ENCODE measurements at regions not wholly inside any gene's neighbourhood (a gene's known extent, or its start where the extent isn't known, plus 50 kb on each side); places are given as distances from the start of the nearest gene placed in this dataset.

DNA sequence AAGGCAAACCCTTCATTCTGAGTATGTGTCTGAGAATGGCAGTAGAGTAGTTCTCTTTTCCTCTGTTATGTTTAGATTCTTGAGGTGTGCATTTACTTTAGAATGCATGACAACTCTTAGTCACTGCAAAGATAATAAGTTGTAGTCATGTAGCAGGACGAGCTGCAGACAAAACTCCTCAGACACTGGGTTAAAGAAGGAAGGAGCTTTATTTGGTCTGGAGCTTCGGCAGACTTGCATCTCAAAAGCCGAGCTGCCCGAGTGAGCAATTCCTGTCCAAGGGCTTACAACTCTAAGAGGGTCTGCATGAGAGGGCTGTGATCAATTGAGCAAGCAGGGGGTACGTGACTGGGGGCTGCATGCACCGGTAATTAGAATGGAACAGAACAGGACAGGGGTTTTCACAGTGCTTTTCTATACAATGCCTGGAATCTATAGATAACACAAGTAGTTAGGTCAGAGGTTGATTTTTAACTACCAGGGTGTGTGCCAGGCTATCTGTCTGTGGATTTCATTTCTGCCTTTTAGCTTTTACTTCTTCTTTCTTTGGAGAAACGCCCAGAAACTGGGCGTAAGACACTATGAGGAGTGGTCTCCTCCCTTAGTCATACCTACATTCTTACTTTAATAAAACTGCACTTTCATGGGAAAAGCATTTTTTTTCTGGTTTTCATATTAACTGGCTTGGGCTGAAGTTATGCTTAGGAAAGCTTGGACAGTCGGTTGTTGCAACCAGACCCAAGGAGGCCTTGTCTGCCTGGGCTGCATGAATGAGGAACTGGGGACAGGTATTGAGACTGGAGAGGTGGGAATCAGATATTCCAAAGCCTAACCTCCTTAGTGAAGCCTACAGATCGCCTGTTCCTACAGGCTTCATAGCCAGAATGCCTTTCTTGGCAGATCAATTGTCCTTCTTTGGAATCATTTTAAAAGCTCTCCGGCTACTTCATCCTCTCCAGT is 115.1 kb downstream of the RHOU start:
- peak in 2 of 3 donors; percentile 48 to 52 for DNase-seq

DNA sequence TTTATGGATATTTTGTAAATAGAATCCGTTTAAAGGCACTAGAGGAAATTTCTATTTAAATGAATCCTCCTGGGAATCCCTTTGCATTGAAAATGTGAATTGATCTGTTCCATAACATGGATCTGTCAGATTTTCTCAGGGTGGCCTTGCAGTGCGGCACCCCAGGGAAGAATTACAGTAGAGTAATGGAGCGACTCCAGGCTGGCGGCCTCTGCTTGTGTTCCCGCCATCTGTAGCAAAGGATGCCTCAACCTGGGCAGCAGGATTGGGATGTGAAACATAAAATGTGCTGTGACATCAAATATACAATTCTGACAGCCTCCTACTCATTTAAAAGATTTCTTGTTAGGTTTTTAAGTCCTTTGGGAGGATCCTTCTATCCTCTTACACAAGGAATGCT is 115.9 kb downstream of the RHOU start:
- DNase-seq = no peak

DNA sequence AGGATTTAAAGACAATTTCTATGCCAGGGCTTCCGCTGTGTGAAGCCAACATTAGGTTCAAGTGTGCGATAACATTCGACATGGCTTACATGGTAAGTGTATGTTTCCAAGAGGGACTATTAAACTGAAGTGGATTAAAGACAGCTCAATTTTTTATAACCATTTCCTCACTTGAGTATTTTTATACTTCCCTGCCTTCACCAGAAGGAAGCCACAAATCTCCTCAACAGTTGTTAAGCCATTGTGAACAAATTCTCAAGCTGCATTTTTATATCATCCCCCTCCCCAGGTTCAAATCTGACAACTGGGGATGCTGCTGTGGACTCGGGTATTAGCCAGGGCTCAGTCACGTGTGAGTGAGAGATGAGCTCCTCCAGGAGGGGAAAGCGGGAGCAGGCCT is 116.3 kb downstream of the RHOU start:
- DNase-seq = no peak

DNA sequence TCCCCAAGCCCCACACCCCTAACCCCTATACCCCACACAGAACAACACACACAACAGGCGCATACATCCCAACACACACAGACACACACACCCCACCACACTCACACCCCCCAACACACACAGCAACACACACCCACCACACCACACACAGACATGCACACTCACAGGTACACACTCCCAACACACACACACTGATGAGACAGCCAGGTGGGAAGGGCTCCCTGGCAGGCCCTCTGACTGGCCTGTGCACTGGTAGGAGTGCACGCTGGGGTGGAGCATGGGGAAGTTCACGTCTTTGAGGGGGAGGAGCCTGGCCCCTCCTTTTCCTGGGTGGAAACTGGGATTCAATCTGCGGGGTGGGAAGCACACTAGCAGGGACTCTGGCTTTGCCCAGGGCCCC is 116.7 kb downstream of the RHOU start:
- peak in 1 of 3 donors; percentile 37 for DNase-seq

DNA sequence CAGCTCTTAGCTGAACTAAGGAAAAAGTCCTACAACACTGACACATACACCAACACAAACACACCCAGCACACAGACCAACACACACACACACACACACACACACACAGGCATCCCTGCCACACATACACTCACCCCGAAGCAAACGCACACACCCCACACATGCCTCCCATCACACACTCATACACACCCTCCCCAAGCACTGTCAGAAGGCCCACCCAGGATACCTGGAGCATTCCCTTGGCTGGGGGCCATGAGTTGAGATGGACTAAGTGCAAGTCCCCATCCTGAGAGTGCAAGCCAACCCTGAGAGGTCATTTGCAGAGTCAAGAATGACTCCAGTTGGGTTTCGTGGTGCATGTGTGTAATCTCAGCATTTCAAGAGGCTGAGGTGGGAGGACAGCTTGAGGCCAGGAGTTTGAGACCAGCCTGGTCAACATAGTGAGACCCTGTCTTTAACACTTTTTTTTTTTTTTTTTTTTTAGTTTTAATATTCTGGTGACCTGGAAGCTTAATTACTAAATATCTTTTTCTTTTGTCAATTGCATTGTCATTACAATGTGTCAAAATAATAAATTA is 117.3 kb downstream of the RHOU start:
- no peak for DNase-seq

DNA sequence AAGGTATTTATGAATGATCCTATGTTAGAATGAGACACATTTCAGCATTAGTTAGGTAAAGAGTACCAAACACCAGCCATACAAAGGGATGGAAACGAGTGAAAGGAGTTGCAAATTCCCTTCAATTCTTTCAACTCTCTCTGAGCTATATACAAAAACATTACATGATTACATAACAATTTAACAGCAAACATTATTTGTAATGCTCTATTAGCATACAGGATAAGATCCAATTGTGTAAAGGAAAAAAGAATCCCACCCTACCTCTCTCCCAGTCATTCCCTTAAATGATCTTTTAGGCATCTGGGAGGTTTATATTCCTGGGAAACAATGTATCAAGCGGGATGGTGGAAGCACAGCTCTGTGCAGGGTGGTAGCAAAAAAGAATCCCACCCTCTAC is 117.9 kb downstream of the RHOU start:
- no peak for DNase-seq

DNA sequence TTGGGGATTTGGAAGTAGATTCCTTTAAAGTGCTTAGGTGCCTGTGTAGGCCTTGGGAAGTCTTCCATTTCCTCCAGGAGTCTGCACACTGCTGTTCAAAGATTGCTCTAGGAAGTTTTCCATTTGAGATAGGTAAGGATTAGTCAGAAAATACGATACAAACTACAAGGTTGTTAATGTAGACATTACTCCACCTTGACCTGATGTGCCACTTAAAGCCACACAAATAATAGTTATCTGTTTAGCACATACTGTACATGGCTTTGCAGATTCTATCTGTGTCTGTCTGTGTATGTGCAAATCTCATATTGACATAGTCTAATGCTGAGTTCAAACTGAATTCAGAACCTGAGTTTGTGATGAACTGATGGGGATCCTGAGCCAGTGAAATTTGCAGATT is 118.4 kb downstream of the RHOU start:
- DNase-seq = no peak

DNA sequence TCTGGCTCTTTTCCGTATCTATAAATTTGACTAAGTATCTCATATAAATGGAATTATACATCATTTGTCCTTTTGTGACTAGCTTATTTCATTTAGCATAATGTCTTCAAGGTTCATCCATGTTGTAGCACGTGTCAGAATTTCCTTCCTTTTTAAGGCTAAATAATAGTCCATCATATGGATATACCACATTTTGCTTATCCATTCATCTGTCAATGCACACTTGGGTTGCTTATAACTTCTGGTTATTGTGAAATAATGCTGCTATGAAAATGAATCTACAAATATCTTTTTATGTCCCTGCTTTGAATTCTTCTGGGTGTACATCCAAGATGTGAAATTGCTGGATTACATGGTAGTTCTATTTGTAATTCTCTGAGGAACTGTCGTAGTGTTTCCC is 119.6 kb downstream of the RHOU start:
- DNase-seq = no peak

DNA sequence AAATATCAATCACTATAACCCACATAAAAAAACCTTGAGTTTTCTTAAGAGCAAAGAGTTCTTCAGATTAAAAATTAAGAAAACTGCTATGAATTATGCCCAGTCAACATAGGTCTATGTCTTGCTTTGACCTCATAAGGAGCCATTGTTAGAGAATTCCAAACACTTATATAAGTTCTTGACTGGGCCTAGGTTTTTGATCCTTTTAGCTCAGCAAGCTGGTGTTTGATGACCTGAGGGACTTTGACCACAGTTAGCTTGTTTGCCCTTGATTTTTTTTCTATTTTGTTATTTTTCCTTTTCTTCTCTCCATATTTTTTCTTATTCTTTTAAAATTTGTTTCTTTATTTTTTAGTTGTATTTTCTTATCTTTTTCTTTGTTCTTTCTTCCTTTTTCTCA is 122.3 kb downstream of the RHOU start:
- no peak for DNase-seq

DNA sequence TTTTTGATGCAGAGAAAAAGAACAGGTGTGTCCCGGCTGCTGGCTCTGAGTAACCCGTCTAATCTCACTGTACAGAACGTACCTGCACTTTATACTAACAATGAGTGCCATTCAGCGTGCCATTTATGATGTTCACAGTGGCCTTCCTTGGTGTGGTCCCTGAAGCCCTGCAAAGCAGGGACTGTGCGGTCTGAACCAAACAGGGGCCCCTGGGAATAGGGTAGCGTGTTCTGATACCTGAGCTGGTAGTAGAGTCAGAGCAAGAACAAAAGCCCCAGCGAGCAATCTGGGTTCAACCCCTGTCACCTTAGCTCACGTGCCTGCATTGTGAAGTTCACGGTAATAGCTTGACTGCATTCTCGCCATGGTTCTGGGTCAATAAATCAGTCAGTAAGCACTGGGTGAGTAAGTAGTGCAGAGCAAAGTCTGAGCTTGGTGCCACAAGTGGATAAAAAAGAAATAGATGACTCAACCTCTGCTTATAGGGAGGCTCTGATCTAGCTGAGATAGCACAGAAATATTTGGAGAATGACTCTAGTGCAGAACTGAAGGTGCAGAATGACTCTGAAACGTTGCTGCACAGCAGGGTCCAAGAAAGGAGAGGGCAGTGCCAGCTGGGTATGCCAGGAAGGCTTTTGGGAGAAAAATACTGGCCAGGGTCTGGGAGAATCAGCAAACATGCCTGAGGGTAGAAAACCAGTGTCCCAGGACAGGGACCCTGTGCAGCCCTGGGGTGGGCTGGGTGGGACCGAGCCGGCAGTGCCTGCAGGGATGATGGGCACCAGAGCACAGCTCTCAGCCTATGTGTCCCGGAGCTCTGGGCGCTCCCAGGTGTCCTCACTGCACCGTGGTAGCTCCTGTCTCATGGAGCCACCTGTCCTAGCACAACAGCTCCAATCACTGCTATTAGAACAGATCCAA is 125.9 kb downstream of the RHOU start:
- peak in 2 of 3 donors; percentile 15 to 35 for DNase-seq

DNA sequence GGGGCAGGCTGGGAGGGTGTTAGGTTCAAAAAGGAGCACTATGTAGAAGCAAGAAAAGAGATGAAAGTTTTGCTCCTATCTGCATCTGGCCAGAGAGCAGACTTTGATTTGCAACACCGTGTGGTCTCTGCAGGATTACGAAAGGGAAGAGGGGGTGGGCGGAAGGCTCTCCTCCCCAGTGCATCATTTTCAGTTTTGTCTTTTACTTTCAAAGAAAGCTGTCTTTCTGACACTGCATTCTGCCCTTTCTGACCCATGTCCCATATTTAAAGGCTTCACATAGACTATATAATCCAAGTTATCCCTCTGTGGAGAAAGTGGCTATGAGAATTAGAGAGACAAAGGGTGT is 126.5 kb downstream of the RHOU start:
- DNase-seq = peak; percentile 65 to 75 (median 68)

DNA sequence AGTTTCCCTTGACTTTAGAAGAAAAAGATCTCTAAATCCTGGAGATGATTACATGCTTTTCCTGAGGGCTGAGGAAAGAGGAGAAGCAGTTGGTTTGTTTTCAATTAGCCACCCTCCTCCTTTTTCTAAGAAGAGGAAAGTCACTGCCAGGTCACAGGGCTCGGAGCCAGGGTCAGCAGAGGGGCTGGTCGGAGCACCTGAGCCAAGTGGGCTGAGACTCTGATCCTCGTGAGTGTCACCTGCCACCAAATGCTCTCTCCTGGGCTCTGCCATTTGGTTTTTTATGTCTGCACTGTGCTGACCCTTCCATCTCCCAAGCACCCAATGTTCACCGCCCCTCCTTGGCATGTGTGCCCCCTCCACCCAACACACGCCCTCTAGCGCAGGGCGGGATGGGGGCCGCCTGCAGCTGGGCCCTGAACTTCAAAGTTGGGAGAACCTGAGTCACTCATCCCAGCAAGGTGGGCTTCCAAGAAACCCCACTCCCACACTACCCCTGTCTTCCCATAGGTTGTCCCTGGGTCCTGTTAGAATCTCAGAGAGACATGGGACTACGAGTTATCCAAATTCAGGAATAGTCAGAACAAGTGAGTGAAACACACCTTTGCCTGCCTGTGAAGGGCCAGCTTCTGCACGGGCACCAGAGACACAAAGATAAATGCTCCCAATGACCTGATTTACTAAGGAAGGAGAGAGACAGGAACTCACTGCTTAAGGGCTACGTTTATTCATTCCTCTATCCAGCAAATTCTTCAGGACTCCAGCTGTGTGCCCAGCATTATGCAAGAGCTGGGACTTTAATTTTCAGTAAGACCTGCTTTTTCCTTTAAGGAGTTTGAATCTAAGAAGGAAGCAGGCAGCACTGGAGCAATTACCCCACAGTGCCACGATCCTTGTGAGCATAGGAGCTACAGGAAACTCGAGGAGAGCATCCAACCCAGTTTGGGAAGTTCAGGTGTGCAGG is 127.5 kb downstream of the RHOU start:
- DNase-seq = no peak

DNA sequence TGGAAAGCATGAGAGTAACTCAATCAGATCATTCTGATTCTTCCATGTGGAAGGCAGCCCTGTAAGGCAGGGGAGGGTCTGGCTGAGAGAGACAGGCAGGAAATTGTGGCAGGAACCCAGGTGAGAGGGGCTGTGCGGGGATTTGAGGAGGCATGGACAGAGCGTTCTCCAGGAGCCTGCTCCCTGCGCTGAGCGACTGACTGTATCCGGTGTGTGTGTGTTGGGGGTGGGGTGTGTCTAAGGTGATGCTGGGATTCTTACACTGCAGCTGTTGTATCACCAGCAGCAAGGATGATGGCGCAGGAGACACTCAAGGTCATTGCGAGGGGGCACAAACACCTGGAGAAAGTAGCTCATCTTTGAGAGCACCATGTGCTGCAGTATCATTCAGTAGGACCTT is 128.5 kb downstream of the RHOU start:
- DNase-seq = no peak

DNA sequence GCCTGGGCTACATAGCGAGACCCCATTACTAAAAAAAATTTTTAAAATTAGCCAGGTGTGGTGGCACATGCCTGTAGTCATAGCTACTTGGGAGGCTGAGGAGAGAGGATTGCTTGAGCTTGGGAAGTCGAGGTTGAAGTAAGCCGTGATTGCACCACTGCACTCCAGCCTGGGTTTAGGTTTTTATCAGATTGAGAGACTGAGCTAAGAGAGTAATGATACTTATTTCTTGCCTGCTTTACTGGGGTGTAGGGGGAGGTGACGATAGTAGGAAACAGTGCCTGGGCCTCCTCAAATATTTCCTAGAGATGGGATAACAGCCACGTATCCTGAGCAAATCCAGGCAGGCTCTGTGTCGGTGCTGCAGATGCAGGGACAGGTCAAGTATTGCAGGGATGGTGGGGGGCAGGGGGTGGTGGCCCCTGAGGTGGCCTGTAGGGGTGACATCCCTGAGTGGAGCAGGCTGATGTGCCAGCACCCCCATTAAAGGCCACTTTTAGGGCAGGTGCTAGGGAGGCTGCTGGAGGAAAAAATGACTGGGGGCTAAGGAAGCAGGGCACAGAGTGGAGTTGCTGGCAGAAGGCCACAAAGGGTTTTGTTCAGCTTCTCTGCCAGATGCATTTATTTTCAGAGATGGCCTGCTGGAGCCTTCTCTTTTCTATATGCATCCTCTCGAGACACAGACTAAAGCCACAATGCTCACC is 130.5 kb downstream of the RHOU start:
- DNase-seq = no peak

DNA sequence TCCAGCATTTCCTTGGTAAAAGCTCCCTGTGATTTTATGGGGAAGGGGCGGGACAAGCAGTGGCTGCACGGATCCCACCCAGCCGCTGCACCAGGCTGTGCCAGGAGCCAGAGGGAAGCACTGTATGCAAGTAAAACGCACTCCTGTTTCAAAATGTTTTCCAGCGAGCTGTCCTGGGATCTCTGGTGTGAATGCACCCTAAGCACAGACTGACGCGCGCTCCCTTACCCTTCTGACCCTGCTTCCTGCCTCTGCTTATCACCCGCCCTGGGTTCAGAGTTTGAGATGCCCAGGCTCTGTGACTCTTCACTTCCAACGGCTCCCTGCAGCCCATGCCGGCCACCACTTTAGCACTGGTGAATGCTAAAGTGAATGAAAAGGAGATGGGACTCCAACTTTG is 131.2 kb downstream of the RHOU start:
- no peak for DNase-seq

DNA sequence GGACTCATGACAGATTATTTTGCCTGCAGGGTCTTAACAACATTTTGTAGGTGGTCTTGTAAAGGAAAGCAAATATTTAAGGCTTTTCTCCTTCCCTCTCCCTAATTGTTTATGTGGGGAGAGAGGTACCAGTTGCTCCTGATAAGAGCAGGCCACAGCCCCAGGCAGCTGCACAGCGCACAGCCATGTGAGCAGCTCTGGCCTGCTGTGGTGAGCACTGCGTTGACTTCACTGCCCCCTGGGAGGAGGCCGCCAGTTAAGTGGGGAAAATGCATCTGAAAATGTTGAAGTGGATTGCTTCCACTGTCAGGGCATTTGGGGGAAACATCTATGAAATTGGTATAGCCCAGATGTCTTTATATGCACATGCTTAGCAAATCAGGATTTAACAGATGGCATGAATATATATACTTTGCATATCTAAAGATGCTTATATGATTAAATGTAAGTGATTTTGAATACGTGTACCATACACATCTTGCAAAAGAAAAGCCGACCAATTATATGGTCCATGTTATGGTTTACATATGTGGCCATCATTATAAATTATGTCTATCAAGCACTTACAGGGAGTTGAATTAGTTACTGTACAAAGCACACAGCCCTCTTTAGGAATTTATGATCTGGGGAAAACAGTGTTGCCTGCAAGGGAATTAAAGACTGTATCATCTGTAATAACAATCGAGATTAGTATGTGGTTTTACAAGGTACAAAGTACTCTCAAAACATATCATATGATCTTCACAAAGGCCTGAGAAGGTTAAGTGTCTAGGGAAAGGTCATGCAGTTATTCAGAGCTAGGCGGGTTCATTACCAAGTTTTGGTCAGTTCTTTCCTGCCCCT is 132.1 kb downstream of the RHOU start:
- no peak for DNase-seq

DNA sequence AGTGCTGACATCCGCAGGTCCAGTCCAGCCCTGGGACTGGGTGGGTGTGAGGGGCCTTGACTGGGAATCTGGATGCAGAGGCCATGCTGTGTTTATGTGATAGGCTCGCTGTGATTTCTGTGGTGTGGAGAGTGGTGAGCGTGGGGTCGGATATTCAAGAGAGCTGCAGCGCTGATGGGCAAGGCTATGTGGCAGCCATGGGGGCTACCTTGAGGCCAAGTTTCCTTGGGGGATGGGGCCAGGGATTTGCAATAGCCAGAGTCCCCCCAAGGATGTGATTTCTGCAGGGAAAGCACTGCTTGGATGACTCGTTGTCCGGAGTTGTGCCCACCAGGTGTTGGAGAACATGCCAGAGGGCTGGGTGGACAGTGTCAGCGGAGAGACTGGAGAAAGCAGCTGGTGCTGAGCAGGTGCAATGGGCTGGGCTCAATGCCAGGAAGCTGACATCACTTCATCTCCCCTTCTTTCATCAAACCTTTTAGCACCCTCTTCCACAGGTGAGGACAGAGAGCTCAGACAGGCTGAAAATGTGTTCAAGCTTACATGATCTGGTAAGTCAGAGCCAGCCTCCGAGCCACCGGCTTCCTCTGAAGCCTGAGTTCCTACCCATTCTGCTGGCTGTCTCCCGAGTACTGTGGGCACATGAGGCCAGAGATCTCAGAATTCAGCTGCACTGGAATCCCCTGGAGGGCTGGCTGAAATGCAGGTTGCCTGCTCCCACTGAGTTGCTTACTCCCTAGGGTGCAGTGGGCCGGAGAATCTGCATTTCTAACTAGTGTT is 132.9 kb downstream of the RHOU start:
- DNase-seq = no peak

DNA sequence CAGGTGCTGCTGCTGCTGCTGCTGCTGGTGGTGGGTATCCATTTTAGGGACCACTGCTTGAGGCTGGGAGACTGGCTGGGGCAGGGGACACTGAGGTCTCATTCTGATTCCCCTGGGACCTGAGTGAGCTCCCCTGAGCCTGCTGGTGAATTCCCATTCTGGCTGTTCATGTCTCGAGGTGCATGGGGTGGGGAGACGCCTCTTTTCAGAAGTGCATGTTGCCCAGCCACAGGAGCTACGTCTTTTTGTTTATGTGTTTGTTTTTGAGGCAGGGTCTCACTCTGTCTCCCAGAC is 133.4 kb downstream of the RHOU start:
- no peak for DNase-seq

DNA sequence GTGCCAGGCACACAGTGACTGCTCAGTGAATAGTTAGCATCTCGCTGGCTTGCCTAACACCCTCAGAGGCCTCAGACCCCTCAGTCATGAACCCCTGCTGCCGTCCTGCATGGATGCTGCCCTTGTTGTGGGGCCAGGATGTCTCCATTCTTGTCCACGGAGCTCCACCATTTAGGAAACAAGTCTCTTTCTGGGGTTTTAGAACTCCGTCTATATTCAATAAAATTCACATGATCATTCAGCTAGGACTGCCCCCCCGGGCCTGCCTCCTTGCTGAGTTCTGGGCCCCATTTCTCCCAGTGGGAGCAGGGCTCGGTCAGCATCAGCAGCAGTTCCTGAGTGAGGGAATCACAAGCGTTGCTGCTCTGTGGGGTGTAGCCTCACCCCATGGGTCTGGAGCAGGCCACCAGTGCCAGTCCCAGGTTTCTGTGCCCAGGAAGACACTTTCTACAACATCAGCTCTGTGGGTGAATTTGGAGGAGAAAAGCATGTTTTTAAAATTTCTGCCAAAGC is 134.1 kb downstream of the RHOU start:
- no peak for DNase-seq
